ENCODE measurements at regions not wholly inside any gene's neighbourhood (a gene's known extent, or its start where the extent isn't known, plus 50 kb on each side); places are given as distances from the start of the nearest gene placed in this dataset.

- TF ChIP-seq E2F5 (CRISPR knock-in tag; IDR thresholded peaks at IDR 0.05): no peak
- TF ChIP-seq ATF1 (CRISPR knock-in tag; IDR thresholded peaks at IDR 0.05): no peak
- no peak for TF ChIP-seq ZNF317 (CRISPR knock-in tag; IDR thresholded peaks at IDR 0.05; ENCODE audit: borderline replicate concordance, low read depth)
- TF ChIP-seq IRF2 (CRISPR knock-in tag; IDR thresholded peaks at IDR 0.05; ENCODE audit: borderline replicate concordance, low read depth): no peak
- TF ChIP-seq RORB (CRISPR knock-in tag; IDR thresholded peaks at IDR 0.05): no peak
- TF ChIP-seq, protein P1, sequence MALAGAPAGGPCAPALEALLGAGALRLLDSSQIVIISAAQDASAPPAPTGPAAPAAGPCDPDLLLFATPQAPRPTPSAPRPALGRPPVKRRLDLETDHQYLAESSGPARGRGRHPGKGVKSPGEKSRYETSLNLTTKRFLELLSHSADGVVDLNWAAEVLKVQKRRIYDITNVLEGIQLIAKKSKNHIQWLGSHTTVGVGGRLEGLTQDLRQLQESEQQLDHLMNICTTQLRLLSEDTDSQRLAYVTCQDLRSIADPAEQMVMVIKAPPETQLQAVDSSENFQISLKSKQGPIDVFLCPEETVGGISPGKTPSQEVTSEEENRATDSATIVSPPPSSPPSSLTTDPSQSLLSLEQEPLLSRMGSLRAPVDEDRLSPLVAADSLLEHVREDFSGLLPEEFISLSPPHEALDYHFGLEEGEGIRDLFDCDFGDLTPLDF (CRISPR knock-in tag; IDR thresholded peaks at IDR 0.05): no peak
- no peak for TF ChIP-seq ZNF425 (CRISPR knock-in tag; conservative IDR thresholded peaks at IDR 0.05)
- no peak for TF ChIP-seq ZNF532 (CRISPR knock-in tag; IDR thresholded peaks at IDR 0.05; ENCODE audit: borderline replicate concordance)
- TF ChIP-seq ELF4 (CRISPR knock-in tag; IDR thresholded peaks at IDR 0.05; ENCODE audit: low read depth): no peak
- TF ChIP-seq ATF6 (CRISPR knock-in tag; IDR thresholded peaks at IDR 0.05): no peak
- TF ChIP-seq, protein P2, sequence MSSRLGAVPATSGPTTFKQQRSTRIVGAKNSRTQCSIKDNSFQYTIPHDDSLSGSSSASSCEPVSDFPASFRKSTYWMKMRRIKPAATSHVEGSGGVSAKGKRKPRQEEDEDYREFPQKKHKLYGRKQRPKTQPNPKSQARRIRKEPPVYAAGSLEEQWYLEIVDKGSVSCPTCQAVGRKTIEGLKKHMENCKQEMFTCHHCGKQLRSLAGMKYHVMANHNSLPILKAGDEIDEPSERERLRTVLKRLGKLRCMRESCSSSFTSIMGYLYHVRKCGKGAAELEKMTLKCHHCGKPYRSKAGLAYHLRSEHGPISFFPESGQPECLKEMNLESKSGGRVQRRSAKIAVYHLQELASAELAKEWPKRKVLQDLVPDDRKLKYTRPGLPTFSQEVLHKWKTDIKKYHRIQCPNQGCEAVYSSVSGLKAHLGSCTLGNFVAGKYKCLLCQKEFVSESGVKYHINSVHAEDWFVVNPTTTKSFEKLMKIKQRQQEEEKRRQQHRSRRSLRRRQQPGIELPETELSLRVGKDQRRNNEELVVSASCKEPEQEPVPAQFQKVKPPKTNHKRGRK (CRISPR knock-in tag; IDR thresholded peaks at IDR 0.05; ENCODE audit: borderline replicate concordance): no peak
- DNase-seq (ENCODE audit: low spot score): no peak
- Mint-ChIP-seq H3K4me3 (no peak overlapping the region), H3K4me1 (peaks cover 5% of the 10 kb centered on the region), H3K27ac (no peak overlapping the region), H3K9me3 (no peaks in the 10 kb centered on the region), H3K27me3 (ENCODE audit: low read depth) (no peaks in the 10 kb centered on the region; the same call in 1 of the 2 replicates), H3K36me3 (no peaks in the 10 kb centered on the region)
- CTCF ChIA-PET: no interaction called here
- POLR2A ChIA-PET: no interaction called here
- no peak for ATAC-seq
Measured at GRCh38 chr15:47304656-47305055, 412.6 kb upstream of the SEMA6D start.

DNA sequence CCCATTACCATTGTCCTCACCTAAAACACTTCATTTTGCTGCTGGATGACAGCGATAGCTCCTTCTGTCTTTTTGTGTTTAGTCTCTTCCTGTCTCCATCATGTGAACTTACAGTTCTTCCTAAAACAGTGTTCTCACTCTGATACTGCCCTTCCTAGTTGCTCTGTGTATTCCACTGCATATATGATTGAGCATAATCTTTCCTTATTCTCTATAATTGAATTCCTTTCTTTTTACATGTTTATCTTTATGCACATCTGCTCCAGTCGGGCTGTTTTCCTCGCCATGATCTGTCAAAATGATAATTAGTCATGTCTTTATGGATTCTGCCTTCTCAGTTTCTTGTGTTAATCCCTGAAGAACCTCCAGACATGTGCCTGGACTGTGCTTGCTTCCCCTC, 405.1 kb upstream of the SEMA6D start:
- ChIA-PET CTCF (interaction anchor here (0.5 kb wide), 1 partner anchor 48 kb away, joined by 3 read pairs; no protein-coding TSS in a partner anchor), POLR2A (interaction anchor here (0.7 kb wide), 1 partner anchor 11 kb away, joined by 8 read pairs; no protein-coding TSS in a partner anchor)
- Mint-ChIP-seq H3K27me3 (ENCODE audit: low read depth) (no peaks in the 10 kb centered on the region), H3K4me1 (peaks cover 5% of the 10 kb centered on the region), H3K9me3 (peaks cover 11% of the 10 kb centered on the region; the same call in 1 of the 2 replicates), H3K36me3 (no peaks in the 10 kb centered on the region), H3K27ac (no peak overlapping the region), H3K4me3 (no peak overlapping the region)
- ATAC-seq: no peak
- no peak for DNase-seq (ENCODE audit: low spot score)
- TF ChIP-seq, protein P3, sequence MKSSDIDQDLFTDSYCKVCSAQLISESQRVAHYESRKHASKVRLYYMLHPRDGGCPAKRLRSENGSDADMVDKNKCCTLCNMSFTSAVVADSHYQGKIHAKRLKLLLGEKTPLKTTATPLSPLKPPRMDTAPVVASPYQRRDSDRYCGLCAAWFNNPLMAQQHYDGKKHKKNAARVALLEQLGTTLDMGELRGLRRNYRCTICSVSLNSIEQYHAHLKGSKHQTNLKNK (CRISPR knock-in tag; IDR thresholded peaks at IDR 0.05): no peak
- TF ChIP-seq ZNF425 (CRISPR knock-in tag; conservative IDR thresholded peaks at IDR 0.05): no peak
- TF ChIP-seq, protein P4, sequence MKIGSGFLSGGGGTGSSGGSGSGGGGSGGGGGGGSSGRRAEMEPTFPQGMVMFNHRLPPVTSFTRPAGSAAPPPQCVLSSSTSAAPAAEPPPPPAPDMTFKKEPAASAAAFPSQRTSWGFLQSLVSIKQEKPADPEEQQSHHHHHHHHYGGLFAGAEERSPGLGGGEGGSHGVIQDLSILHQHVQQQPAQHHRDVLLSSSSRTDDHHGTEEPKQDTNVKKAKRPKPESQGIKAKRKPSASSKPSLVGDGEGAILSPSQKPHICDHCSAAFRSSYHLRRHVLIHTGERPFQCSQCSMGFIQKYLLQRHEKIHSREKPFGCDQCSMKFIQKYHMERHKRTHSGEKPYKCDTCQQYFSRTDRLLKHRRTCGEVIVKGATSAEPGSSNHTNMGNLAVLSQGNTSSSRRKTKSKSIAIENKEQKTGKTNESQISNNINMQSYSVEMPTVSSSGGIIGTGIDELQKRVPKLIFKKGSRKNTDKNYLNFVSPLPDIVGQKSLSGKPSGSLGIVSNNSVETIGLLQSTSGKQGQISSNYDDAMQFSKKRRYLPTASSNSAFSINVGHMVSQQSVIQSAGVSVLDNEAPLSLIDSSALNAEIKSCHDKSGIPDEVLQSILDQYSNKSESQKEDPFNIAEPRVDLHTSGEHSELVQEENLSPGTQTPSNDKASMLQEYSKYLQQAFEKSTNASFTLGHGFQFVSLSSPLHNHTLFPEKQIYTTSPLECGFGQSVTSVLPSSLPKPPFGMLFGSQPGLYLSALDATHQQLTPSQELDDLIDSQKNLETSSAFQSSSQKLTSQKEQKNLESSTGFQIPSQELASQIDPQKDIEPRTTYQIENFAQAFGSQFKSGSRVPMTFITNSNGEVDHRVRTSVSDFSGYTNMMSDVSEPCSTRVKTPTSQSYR (CRISPR knock-in tag; IDR thresholded peaks at IDR 0.05): no peak
- TF ChIP-seq ATF1 (CRISPR knock-in tag; IDR thresholded peaks at IDR 0.05): no peak

Data from WTC11 (cell line).